ENCODE measurements at regions not wholly inside any gene's neighbourhood (a gene's known extent, or its start where the extent isn't known, plus 50 kb on each side); places are given as distances from the start of the nearest gene placed in this dataset.
"Not testable (repeated sequence)": the region's sequence is repeated elsewhere in the genome, so short reads cannot be mapped to it uniquely, and the experiment has no call there.

GRCh38 chr18:29494371-29494770, 1317.4 kb upstream of the CDH2 start:
- ChIA-PET CTCF (no interaction called here), POLR2A (no interaction called here)

- ChIA-PET POLR2A (no interaction called here), CTCF (no interaction called here)
Measured at GRCh38 chr18:29491907-29492306, 1315.0 kb upstream of the CDH2 start.

- CTCF ChIA-PET = no interaction called here
Measured at GRCh38 chr18:29488617-29489016, 1311.7 kb upstream of the CDH2 start.

GRCh38 chr18:29465526-29465925, 1288.6 kb upstream of the CDH2 start:
- POLR2A ChIA-PET = no interaction called here
- CTCF ChIA-PET = interaction anchor here (0.5 kb wide), 1 partner anchor 28 kb away, joined by 3 read pairs; no protein-coding TSS in a partner anchor

More at GRCh38 chr18:29488617-29489016, 1311.7 kb upstream of the CDH2 start:
- POLR2A ChIA-PET = no interaction called here

GRCh38 chr18:29459972-29460371, 1283.0 kb upstream of the CDH2 start:
- ChIA-PET POLR2A (no interaction called here), CTCF (no interaction called here)

GRCh38 chr18:29457316-29457889, 1280.5 kb upstream of the CDH2 start:
- ChIA-PET CTCF (no interaction called here), POLR2A (no interaction called here)

- CTCF ChIA-PET = no interaction called here
- POLR2A ChIA-PET = no interaction called here
Measured at GRCh38 chr18:29449424-29449823, 1272.5 kb upstream of the CDH2 start.

GRCh38 chr18:29439398-29439797, 1262.5 kb upstream of the CDH2 start:
- CTCF ChIA-PET = no interaction called here
- POLR2A ChIA-PET = no interaction called here

- CTCF ChIA-PET = no interaction called here
- POLR2A ChIA-PET = no interaction called here
Measured at GRCh38 chr18:29436459-29436858, 1259.5 kb upstream of the CDH2 start.

GRCh38 chr18:29434650-29435049, 1257.7 kb upstream of the CDH2 start:
- ChIA-PET POLR2A (no interaction called here), CTCF (no interaction called here)

- POLR2A ChIA-PET = no interaction called here
- CTCF ChIA-PET = no interaction called here
Measured at GRCh38 chr18:29430416-29430815, 1253.5 kb upstream of the CDH2 start.

- CTCF ChIA-PET = no interaction called here
- POLR2A ChIA-PET = no interaction called here
Measured at GRCh38 chr18:29418136-29418535, 1241.2 kb upstream of the CDH2 start.

GRCh38 chr18:29406996-29407395, 1230.1 kb upstream of the CDH2 start:
- ChIA-PET POLR2A (no interaction called here), CTCF (no interaction called here)

- ChIA-PET CTCF (no interaction called here), POLR2A (no interaction called here)
Measured at GRCh38 chr18:29397536-29397935, 1220.6 kb upstream of the CDH2 start.

GRCh38 chr18:29383311-29384273, 1206.7 kb upstream of the CDH2 start:
- ChIA-PET POLR2A (no interaction called here), CTCF (no interaction called here)

GRCh38 chr18:29378651-29379136, 1201.8 kb upstream of the CDH2 start:
- ChIA-PET CTCF (no interaction called here), POLR2A (no interaction called here)

GRCh38 chr18:29377346-29377745, 1200.4 kb upstream of the CDH2 start:
- POLR2A ChIA-PET = no interaction called here
- CTCF ChIA-PET = no interaction called here

- ChIA-PET POLR2A (no interaction called here), CTCF (no interaction called here)
Measured at GRCh38 chr18:29373000-29373399, 1196.1 kb upstream of the CDH2 start.

GRCh38 chr18:29361843-29362242, 1184.9 kb upstream of the CDH2 start:
- ChIA-PET CTCF (no interaction called here), POLR2A (no interaction called here)

GRCh38 chr18:29360659-29361058, 1183.7 kb upstream of the CDH2 start:
- POLR2A ChIA-PET = not testable (repeated sequence)
- CTCF ChIA-PET = interaction anchor here (0.6 kb wide), 1 partner anchor 125 kb away, joined by 3 read pairs; no protein-coding TSS in a partner anchor

GRCh38 chr18:29359222-29359621, 1182.3 kb upstream of the CDH2 start:
- CTCF ChIA-PET = not testable (repeated sequence)

GRCh38 chr18:29351171-29351570, 1174.2 kb upstream of the CDH2 start:
- ChIA-PET CTCF (no interaction called here), POLR2A (no interaction called here)

More at GRCh38 chr18:29359222-29359621, 1182.3 kb upstream of the CDH2 start:
- POLR2A ChIA-PET = not testable (repeated sequence)
